ENCODE measurements at regions not wholly inside any gene's neighbourhood (a gene's known extent, or its start where the extent isn't known, plus 50 kb on each side); places are given as distances from the start of the nearest gene placed in this dataset.

GRCh38 chr10:78549140-78549935 lies 515.7 kb downstream of the RPS24 start:
- no peak for TF ChIP-seq SIN3A (IDR thresholded peaks at IDR 0.05; ENCODE audit: borderline replicate concordance, insufficient read depth, low read length)
- TF ChIP-seq REST (IDR thresholded peaks at IDR 0.05; ENCODE audit: insufficient read depth in 1 of 2, low read depth in 2 of 2, low read length in 2 of 2): no peak
- no peak for TF ChIP-seq POLR2AphosphoS5 (IDR thresholded peaks at IDR 0.05; ENCODE audit: low read depth, low read length)
- no peak for TF ChIP-seq TAF1 (IDR thresholded peaks at IDR 0.05; ENCODE audit: borderline replicate concordance, insufficient read depth, low read length)
- TF ChIP-seq FOXP2 (optimal IDR thresholded peaks at IDR 0.05; ENCODE audit: borderline replicate concordance, extremely low read depth, extremely low read length, insufficient read depth): no peak

GRCh38 chr10:78550090-78550489 lies 516.4 kb downstream of the RPS24 start:
- TF ChIP-seq POLR2AphosphoS5 (IDR thresholded peaks at IDR 0.05; ENCODE audit: low read depth, low read length) (no peak), FOXP2 (optimal IDR thresholded peaks at IDR 0.05; ENCODE audit: borderline replicate concordance, extremely low read depth, extremely low read length, insufficient read depth) (no peak), TAF1 (IDR thresholded peaks at IDR 0.05; ENCODE audit: borderline replicate concordance, insufficient read depth, low read length) (no peak), SIN3A (IDR thresholded peaks at IDR 0.05; ENCODE audit: borderline replicate concordance, insufficient read depth, low read length) (no peak), REST (IDR thresholded peaks at IDR 0.05; ENCODE audit: insufficient read depth in 1 of 2, low read depth in 2 of 2, low read length in 2 of 2) (no peak)

GRCh38 chr10:78550716-78551115 lies 517.1 kb downstream of the RPS24 start:
- TF ChIP-seq POLR2AphosphoS5 (IDR thresholded peaks at IDR 0.05; ENCODE audit: low read depth, low read length) (no peak), SIN3A (IDR thresholded peaks at IDR 0.05; ENCODE audit: borderline replicate concordance, insufficient read depth, low read length) (no peak), TAF1 (IDR thresholded peaks at IDR 0.05; ENCODE audit: borderline replicate concordance, insufficient read depth, low read length) (no peak), REST (IDR thresholded peaks at IDR 0.05; ENCODE audit: insufficient read depth in 1 of 2, low read depth in 2 of 2, low read length in 2 of 2) (no peak), FOXP2 (optimal IDR thresholded peaks at IDR 0.05; ENCODE audit: borderline replicate concordance, extremely low read depth, extremely low read length, insufficient read depth) (no peak)

GRCh38 chr10:78551184-78552005 lies 517.4 kb upstream of the ZMIZ1 start:
- TF ChIP-seq SIN3A (IDR thresholded peaks at IDR 0.05; ENCODE audit: borderline replicate concordance, insufficient read depth, low read length) (no peak), FOXP2 (optimal IDR thresholded peaks at IDR 0.05; ENCODE audit: borderline replicate concordance, extremely low read depth, extremely low read length, insufficient read depth) (no peak), TAF1 (IDR thresholded peaks at IDR 0.05; ENCODE audit: borderline replicate concordance, insufficient read depth, low read length) (no peak), POLR2AphosphoS5 (IDR thresholded peaks at IDR 0.05; ENCODE audit: low read depth, low read length) (no peak), REST (IDR thresholded peaks at IDR 0.05; ENCODE audit: insufficient read depth in 1 of 2, low read depth in 2 of 2, low read length in 2 of 2) (no peak)
